HG02759 (cell line): ENCODE measurements at regions not wholly inside any gene's neighbourhood (a gene's known extent, or its start where the extent isn't known, plus 50 kb on each side); places are given as distances from the start of the nearest gene placed in this dataset.

Source experiments
- ATAC-seq: cut with Tn5 transposase; IDR thresholded peaks from one replicate; pipeline ENCODE4 v1.9.1; 2021; ENCODE audit warnings: mild to moderate bottlenecking, moderate library complexity; ENCODE audit not compliant: unreplicated experiment

DNA sequence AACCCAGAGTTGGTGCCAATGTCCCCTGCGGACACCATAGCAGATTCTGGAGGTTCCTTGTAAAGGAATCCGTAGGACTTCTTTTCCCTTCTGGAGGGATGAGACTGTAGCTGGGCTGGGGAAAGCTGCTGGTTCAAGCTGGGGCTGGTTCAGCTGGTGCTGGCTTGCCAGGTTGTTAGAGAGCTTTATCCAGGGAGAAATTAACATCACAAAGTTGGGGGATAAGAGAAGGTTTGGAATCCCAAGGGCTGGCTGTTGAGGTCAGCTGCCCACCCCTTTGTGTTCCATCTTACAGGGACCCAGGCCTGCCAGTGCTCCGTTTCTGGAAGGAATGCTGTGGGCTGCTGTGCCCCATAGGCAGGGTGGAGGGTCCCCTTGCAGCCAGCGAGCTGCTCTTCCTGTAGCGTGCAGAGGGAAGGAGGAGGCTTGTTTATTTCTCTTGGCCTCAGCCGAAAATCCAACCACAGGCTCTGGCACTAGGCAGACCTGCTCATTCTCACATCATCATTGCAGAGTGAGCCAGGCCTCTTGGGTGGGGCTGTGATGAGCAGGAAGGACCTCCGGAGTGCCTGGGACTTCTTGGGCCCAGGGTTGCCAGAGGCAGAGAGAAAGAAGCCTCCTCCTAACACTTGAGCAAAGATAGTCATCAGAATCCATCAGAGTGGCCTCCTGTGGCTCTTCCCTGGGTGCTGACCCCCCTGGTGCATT lies 251.1 kb downstream of the SEC14L1 start:
- ATAC-seq = no peak

DNA sequence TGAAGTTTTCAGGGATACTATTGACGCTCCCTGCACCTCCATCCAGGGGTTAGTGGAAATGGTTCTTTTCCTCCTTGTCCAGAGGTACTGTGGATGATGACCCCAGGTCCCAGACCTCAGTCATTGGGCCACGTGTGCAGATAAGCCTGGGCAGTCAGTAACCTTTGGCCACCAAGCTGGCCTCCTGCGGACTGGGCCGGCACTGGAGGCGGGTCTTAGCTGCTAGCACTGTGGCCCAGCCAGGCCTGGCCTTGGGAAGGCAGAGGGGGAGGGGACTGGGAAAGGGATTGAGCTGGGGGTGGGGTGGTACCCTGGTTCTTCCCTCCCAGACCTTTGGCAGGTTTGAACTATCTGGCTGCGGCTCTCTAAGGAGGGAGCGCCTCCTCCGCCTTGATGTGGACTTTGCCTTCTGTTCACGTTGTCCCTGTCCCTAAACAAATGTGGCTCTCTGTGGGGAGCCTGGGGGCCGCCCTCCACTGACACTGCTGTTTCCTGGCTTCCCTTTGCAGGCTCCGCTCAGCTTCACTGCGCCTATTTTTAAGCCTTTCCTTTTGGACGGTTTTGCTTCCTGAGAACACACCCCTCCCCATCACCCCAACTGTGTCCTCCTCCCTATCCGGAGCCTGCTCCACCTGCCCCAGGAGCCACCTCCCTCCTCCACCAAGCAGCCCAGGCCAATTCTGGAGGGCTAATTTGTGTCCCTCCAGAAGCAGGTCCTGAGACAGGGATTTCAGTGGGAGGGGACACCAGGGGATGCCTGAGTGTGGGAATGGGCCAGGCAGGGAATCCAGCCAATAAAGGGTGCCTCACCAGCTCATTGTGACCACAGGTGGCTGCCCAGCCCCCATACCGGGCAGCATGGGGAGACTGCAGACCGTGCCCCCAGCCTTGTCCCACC lies 251.9 kb downstream of the SEC14L1 start:
- ATAC-seq = no peak

DNA sequence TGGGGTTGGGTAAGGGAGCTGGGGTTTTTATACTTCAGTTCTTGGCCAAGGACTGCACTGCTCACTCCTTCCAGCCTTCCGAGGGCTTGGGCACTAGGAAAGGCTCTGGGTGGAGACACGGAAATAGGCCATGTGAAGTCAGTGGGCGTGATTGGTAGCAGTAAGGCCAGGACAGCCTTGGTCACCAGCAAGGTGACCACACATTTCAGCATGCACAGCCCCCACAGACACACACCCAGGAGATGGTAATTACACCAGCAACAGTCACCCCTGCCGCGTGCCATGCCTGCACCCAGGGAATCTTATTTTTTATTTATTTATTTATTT lies 252.5 kb downstream of the SEC14L1 start:
- ATAC-seq = no peak

DNA sequence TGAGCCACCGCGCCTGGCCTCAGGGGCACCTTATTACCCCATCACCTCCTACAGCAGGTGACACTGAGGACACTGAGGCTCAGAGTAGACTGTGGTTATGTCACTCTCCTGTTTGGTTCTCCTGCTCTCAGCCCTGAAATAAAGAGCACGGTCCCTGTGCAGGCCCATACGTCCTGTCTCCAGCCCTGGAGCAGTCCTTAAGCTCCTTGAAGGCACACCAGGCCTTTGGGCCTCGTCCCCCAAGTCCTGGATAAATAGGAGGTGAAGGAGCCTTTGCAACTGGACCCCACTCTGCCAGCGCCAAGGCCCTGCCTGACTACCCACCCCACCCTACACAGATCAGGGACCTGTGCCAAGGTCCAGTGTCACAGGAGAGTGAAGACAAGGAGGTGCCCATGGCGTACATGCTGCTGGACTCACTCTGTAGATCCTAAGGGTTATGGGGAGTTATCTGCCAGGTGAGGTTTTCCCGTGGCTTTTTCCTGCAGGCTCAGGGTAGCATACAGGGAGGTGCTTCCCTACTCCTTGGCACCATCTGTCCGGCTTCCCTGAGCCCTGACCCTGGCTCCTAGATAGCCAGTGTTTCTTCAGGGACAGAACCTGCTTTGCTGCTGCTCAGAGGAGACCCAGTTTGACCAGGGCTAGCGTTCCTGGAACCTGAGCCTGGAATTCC lies 253.2 kb downstream of the SEC14L1 start:
- no peak for ATAC-seq

DNA sequence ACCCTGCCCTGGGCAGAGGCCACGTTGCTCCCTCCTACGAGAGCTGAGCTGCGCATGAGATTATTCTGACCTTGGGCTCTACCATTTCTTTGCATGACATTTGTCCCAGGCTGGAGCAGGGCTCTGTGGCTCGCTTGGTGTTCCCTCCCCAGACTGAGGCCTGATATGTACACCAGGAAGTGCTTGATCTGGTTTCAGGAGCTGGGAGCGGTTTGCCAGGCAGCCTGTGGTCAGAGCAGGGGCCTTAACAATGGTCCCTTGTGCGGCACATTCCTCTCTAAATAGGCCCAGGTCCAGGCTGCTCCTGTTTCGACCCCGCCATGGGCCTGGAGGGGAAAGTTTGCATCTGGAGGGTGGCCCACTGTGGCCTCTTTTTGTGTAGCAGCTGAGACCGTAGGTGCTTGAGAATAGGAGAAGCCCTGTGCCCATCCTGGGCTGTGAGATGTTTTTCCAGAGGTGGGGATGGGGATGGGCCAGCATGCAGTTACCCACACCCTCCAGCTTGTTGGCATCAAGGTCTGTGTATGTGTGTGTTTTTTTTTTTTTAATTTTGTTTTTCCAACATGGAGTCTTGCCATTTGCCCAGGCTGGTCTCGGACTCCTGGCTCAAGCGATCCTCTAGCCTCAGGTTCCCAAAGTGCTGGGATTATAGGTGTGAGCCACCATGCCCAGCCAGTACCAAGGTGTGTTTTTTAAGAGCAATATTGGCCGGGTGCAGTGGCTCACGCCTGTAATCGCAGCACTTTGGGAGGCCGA lies 253.9 kb downstream of the SEC14L1 start:
- no peak for ATAC-seq

DNA sequence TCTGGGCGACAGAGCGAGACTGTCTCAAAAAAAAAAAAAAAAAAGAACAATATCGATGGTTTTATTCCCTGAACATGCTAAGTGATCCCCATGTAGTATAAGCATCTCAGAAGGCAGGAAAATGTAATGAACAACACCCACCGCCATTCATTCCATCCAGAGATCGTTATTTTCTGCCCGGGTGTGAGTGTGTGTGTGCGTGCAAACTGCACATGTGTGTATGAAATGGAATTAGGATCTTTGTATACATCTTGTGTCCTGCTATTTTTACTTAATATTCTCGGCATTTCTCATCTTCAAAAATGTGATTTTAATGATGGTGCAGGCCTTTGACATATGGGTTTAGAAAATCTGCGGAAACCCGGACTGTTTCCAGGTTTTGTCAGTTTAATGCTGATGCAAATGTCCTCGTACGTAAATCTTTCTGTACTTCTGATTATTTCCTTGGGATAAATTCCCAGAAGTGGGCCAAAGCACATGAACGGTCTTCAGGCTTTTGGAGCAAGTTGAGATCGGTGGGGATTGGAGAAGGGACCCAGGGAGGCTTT lies 254.8 kb downstream of the SEC14L1 start:
- ATAC-seq = no peak

DNA sequence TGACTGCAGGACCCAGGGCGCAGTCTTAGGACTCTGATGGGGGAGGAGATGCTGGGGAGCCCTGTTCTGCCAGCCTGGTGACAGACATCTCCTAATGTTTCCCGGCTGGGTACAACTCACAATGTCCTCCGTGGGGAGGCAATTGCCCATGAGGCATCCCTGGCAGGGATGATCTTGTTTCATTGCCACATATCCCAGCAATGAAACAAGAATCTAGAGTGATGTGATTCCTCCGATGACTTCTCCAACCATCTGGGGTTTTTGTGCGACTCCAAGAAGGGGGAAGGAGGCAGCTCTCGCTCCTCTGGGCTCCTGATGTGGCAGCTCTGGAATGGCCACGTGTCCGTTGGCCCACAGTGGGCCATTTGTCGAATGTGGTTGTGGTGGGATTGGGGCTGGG lies 255.8 kb downstream of the SEC14L1 start:
- ATAC-seq = no peak

DNA sequence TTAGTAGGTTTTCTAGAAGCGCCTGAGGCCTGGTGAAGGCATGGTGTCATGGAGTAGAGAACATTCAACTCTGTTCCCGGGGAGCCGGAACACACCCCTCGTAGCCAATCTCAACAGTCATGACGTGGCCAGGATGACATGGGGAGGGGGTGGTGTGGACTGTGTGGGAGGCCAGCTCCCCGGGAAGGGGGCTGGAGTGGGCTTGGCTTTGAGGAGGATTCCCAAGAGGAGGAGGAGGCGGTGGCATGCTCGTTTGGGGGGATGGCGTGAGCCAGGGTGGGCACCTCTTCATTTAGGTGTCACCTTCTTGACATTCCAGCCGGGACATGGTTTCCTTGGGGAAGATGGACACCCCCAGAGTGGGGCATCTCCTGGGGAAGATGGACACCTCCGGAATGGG lies 257.5 kb downstream of the SEC14L1 start:
- ATAC-seq = no peak

DNA sequence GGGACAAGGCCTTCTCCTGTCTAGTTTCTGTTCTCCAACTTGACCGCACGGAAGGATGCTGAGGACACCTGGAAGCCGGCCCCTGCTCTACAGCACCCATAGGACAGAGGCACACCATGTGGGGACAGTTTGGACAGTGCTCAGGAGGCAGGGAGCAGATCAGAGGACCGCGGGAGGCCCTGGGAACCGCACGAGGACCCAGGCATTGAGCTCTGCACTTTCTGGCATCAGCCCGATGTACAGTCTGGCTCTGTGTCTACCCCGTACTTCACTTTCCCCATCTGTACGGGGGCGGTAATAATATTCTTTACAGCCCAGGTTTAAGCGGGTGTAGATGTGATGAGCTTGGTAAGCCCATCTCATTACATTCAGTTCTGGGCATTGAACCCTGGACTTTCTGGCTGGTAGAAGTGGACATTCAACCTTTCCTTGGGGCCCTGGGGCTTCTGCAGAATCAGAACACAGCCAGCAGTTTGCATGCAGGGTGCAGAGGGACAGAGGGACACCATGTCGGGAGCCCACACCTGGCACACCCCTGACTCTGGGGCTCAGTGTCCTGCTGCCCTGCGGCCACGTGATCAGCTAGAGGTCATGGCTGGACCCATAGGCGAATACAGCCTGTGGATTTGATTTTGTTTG lies 258.7 kb downstream of the SEC14L1 start:
- no peak for ATAC-seq

DNA sequence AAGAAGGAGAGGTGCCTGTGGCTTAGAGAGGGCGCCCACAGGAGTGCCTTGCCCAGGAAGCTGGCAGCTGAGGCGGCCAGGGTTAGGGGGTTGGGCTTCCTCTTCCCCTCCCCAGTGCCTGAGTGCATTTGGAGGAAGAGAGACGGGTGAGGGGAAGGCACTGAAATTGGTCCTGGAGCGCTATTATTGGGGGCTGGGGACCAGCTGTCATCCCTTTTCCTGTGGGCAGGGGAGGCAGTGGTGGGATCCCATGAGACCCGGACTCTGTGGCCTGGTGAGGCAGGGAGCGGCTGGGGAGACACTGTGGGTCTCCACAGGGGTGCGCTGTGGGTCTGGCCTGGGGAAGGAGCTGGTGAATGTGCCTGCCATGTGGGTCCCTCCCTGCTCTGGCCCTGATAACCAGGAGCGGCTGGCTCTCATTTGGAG lies 259.7 kb downstream of the SEC14L1 start:
- peak; percentile 36 for ATAC-seq

DNA sequence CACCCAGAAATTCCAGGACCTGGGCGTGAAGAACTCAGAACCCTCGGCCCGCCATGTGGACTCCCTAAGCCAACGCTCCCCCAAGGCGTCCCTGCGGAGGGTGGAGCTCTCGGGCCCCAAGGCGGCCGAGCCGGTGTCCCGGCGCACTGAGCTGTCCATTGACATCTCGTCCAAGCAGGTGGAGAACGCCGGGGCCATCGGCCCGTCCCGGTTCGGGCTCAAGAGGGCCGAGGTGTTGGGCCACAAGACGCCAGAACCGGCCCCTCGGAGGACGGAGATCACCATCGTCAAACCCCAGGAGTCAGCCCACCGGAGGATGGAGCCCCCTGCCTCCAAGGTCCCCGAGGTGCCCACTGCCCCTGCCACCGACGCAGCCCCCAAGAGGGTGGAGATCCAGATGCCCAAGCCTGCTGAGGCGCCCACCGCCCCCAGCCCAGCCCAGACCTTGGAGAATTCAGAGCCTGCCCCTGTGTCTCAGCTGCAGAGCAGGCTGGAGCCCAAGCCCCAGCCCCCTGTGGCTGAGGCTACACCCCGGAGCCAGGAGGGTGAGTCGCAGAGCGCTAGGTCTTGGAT lies 261.5 kb downstream of the SEC14L1 start:
- ATAC-seq = no peak

DNA sequence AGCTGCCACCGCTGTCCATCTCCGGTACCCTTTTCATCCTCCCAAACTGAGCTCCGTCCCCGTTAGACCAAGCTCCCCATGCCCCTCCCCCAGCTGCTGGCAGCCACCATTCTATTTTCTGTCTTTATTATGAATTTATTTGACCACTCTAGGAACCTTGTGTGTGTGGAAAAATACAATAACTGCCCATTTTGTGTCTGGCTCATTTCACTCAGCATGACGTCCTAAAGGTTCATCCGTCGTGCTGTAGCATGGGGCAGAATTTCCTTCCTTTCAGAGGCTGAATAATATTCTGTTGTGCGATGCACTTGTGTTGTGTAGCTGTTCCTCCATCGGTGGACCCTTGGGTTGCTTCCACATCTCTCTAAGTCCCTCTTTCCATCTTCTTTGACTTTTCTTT lies 263.1 kb downstream of the SEC14L1 start:
- ATAC-seq = no peak

DNA sequence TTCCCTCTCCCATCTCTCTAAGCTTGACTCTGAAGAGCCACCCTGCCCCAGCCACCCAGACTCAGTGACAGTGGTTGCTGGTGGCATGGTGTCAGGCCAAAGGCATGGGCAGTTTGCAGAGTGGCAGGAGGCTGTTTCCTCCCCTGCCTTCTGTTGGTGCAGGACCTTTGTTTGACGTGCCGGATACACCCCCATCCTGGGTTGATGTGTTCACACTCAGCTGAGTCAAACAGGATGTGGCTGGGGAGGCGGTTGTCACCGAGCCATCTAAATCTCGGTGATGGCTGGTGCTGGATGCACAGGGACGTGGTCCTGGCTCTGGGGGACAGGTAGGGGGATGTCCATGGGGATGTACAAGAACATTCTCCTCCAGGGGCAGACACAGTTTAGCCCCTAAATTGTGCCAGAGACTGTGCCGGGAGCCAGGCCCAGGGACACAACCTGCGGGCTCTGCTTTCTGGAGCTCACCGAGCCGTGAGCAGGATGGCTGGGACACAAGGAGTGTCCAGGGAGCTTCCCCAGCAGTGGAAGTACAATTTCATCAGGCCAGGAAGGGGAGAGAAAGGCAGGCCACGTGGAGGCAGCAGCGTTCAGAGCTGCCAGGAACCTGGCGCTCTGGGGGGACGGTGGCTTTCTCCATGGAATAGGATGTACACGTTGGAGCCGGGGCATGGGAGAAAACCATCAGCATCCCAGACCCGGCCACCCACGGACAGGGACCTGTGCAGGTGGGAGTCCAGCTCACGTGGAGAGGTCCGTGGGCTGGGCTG lies 264.2 kb downstream of the SEC14L1 start:
- ATAC-seq = peak; percentile 72

DNA sequence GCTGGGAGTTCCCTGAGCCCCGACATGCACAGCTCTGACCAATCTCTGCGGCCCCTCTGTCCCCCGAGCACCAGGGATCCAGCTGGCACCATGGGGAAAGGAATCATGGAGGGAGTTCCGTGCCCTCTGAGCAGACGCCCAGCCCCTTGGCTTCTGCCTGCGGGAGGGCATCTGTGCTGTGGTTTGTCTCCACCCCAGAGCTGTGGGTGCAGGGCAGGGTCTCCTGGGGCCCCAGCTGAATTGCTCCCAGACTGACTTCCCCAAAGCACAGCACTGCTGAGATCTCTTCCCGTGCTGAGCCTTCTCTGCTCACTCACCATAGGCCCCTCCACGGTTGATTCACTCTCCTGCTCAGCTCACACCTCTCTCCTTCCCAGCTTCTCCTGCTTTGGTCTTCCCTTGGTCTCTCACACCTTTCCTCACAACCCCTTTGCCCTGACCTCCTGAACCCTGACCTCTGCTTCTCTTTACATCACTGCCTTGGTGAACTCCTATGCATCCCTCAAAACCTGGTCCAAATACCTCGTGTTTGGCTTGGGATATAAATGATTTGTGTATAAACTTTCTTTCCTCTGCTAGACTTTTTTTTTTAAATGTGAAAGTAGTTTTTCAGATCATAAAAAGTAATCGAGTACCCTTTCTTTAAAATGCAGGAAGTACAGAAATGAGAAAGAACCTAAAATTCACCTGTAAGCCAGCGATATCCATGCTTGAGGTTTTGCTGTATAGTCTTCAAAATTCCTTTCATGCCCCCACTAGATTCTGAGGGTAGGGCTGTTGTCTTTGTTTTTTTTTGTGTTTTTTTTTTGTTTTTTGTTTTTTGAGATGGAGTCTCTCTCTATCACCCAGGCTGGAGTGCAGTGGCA lies 265.3 kb downstream of the SEC14L1 start:
- no peak for ATAC-seq

DNA sequence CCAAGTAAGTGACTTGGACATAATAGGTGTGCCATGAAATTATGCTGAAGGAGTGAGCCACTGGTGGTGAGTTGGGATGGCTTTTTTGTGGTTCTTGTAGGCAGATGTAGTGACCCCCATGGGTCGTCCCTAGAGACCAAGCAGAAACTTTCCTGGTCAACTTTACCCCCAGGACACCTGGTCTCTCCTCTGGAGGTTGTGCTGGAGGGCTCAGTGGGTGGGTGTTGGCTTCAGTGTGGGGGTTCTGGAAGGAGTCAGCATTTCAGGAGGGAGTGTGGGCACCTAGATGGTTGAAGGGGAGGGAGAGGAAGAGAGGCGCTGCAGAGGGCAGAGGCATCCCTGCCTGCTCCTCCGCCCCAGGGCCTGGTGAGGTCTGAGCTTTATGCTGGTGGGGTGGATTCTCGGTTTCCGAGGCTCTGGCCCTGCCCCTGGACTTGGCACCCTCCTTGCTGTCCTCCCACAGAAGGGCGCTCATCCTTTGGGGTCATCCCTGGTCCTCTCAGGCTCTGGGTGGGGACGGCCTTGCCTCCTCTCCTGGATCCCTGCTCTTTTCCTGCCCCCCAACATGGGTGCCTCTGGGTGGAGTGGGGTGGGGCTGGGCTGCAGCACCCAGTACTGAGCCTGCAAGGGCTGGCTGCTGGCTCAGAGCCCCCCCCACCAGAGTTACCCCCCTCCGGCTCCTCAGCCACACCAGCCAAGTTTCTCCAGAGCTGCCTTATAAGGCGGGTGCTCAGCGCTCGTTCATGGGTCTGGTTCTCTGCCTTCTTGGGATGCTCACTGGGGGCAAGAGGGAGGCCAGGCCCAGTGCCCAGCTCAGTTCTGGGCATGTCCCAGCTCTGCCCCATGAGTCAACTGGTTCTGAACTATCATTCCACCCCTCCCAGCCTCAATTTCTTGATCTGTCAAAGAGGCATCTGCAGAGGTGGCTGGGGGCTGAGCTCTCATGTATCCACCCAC lies 266.8 kb downstream of the SEC14L1 start:
- ATAC-seq = no peak

DNA sequence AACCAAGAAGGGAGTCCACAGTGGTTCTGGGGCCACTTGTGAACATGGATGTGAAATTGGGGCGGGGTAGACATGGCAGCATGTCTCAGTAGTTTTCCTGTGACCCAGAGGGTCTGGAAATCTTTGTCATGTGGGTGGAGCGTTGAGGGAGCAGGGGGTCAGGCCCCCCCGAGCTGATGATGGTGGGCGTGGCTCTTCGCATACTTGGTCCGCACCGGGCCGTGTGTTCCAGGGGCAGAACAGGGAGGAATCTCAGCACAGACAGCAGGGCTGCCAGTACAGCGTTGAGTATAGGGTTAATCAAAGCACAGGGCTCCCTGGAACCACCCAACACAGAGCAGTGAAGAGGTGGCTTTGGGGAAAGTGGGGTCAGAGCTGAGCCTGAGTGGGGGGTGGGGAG lies 267.5 kb downstream of the SEC14L1 start:
- no peak for ATAC-seq
